GM12878 (cell line): ENCODE measurements at regions not wholly inside any gene's neighbourhood (a gene's known extent, or its start where the extent isn't known, plus 50 kb on each side); places are given as distances from the start of the nearest gene placed in this dataset.

ENCODE experiments used
- ATAC-seq: fragments of 200-7000 bp; cut with Tn5 transposase; 3 replicates; pipeline ENCODE4 v1.9.1; 2020; ENCODE audit warnings: mild to moderate bottlenecking, moderate library complexity
- BruUV-seq: library from RNA; stranded (reverse); fragments of 400-500 nt; replicated peaks from 2 replicates; lab custom pipeline; 2021; lab: Mats Ljungman, UMichigan
- CTCF ChIA-PET: fragments of 300-600 bp; sonication (Branson Sonifier 250); formaldehyde crosslinking; extraction: SDS; loops from one replicate; lab custom pipeline; 2021; ENCODE audit warnings: inconsistent platforms; lab: Yijun Ruan, JAX
- POLR2A ChIA-PET: fragments of 350-600 bp; formaldehyde crosslinking; extraction: SDS; loops from one replicate; lab custom pipeline; 2021; ENCODE audit warnings: inconsistent platforms; lab: Charles Lee
- RAD21 ChIA-PET: fragments of 300-600 bp; sonication (Branson Sonifier 250); formaldehyde crosslinking; loops from one replicate; lab custom pipeline; 2023; ENCODE audit warnings: antibody characterized with exemption; ENCODE audit not compliant: unreplicated experiment; lab: Charles Lee
- SMC1A ChIA-PET: fragments of 300-600 bp; sonication (Branson Sonifier 250); formaldehyde crosslinking; loops from one replicate; lab custom pipeline; 2023; ENCODE audit not compliant: unreplicated experiment, uncharacterized antibody; lab: Charles Lee
- DNase-seq: peaks from one replicate; pipeline ENCODE4 v3.0.0-alpha.2; 2011; ENCODE audit warnings: low read depth, low spot score
- FAIRE-seq: peaks from 3 replicates; lab custom pipeline; 2011; peaks lifted over from hg19 to GRCh38; lab: Jason Lieb, UNC
- H2AFZ ChIP-seq: 2 replicates; pipeline ENCODE4 v1.6.0; 2011; ENCODE audit warnings: low read depth, low read length, control low read depth; ENCODE audit not compliant: control insufficient read depth
- H3K27ac ChIP-seq: 2 replicates; pipeline ENCODE4 v1.5.1; 2011; ENCODE audit warnings: control low read depth; ENCODE audit not compliant: control insufficient read depth, insufficient read depth
- H3K27me3 ChIP-seq, 2 experiments: replicated peaks in 1 of 2; 2 replicates each; pipeline versions ENCODE4 v1.6.0 to v1.6.1; 2011; ENCODE audit warnings: low read length in 1 of 2; ENCODE audit not compliant: control insufficient read depth in 2 of 2, insufficient read depth in 2 of 2
- H3K36me3 ChIP-seq, 2 experiments: 2 replicates each; pipeline ENCODE4 v1.5.1; 2011; ENCODE audit warnings: low read length in 1 of 2; ENCODE audit not compliant: control insufficient read depth in 2 of 2, insufficient read depth in 2 of 2
- H3K4me1 ChIP-seq: 2 replicates; pipeline ENCODE4 v1.6.1; 2011; ENCODE audit warnings: mild to moderate bottlenecking, low read length, moderate library complexity, mixed read lengths; ENCODE audit not compliant: control insufficient read depth, insufficient read depth
- H3K4me2 ChIP-seq: 2 replicates; pipeline ENCODE4 v1.6.0; 2011; ENCODE audit warnings: control low read depth; ENCODE audit not compliant: control insufficient read depth, insufficient read depth
- H3K4me3 ChIP-seq: fragments of 200-600 bp; sonication (generic); 2 replicates; pipeline ENCODE4 v1.5.1; 2016
- H3K79me2 ChIP-seq: 2 replicates; pipeline ENCODE4 v1.6.0; 2011; ENCODE audit warnings: low read length; ENCODE audit not compliant: control insufficient read depth, insufficient read depth
- H3K9ac ChIP-seq: 2 replicates; pipeline ENCODE4 v1.8.0; 2011; ENCODE audit warnings: low read length, control low read depth, mixed read lengths; ENCODE audit not compliant: control insufficient read depth, insufficient read depth
- H3K9me3 ChIP-seq: replicated peaks from 3 replicates; pipeline ENCODE4 v1.5.1; 2011; ENCODE audit warnings: mild to moderate bottlenecking, low read length; ENCODE audit not compliant: control insufficient read depth, insufficient read depth
- H4K20me1 ChIP-seq: 2 replicates; pipeline ENCODE4 v1.6.0; 2011; ENCODE audit not compliant: control insufficient read depth, insufficient read depth
- BMI1 ChIP-seq: fragments of 450-650 bp; IDR thresholded peaks from 2 replicates; pipeline ENCODE4 v1.6.1; 2016; ENCODE audit warnings: mild to moderate bottlenecking, moderate library complexity, borderline replicate concordance
- CBX3 ChIP-seq: fragments of 200-600 bp; sonication (generic); IDR thresholded peaks from 2 replicates; pipeline ENCODE4 v1.6.1; 2016; ENCODE audit warnings: low read depth, borderline replicate concordance
- E2F8 ChIP-seq: fragments of 450-650 bp; IDR thresholded peaks from 2 replicates; pipeline ENCODE4 v1.6.1; 2018; ENCODE audit warnings: mild to moderate bottlenecking, low read depth, moderate library complexity; ENCODE audit not compliant: partially characterized antibody
- ESRRA ChIP-seq: IDR thresholded peaks from 2 replicates; pipeline ENCODE4 v1.6.1; 2012; ENCODE audit warnings: mild to moderate bottlenecking, low read length, improper control_type of control experiment
- HDAC6 ChIP-seq: fragments of 200-600 bp; sonication (generic); IDR thresholded peaks from one replicate; pipeline ENCODE4 v1.8.0; 2017; ENCODE audit warnings: antibody characterized with exemption; ENCODE audit not compliant: unreplicated experiment
- MLLT1 ChIP-seq: fragments of 450-650 bp; IDR thresholded peaks from 2 replicates; pipeline ENCODE4 v1.6.1; 2016; ENCODE audit warnings: mild to moderate bottlenecking
- POLR2AphosphoS5 ChIP-seq: IDR thresholded peaks from 2 replicates; pipeline ENCODE4 v1.6.1; 2011; ENCODE audit warnings: mild to moderate bottlenecking, low read length, inconsistent platforms
- ZNF622 ChIP-seq: fragments of 450-650 bp; IDR thresholded peaks from 2 replicates; pipeline ENCODE4 v1.6.1; 2017; ENCODE audit warnings: mild to moderate bottlenecking, inconsistent platforms
- whole genome bisulfite sequencing: methylation state at CpG from one replicate; pipeline ENCODE4 v1.1.6; 2016; ENCODE audit warnings: low lambda C conversion rate; ENCODE audit not compliant: insufficient replicate concordance, insufficient coverage; ENCODE audit errors: missing lambda C conversion rate; 5-methylcytosine and 5-hydroxymethylcytosine counted together
- in situ Hi-C: fragments of 300-500 bp; cut with MboI; formaldehyde crosslinking; loops from 9 replicates; pipeline ENCODE4 v1.14.3; 2018; ENCODE audit warnings: mixed read lengths
- intact Hi-C: fragments of 100-400 bp; cut with micrococcal nuclease; formaldehyde crosslinking; loops from one replicate; pipeline ENCODE4 v1.14.2; 2022; ENCODE audit not compliant: unreplicated experiment
- TF ChIP-seq, protein P1 (sequence below): fragments of 150-350 bp; IDR thresholded peaks from 2 replicates; pipeline ENCODE4 v1.6.1; 2016; ENCODE audit warnings: low read depth, low read length
- TF ChIP-seq, protein P2 (sequence below): IDR thresholded peaks from 2 replicates; pipeline ENCODE4 v1.6.1; 2011; ENCODE audit warnings: borderline replicate concordance, low read depth, mild to moderate bottlenecking, moderate library complexity, mixed read lengths, low read length; ENCODE audit not compliant: insufficient read depth; ENCODE audit errors: extremely low read length

DNA sequence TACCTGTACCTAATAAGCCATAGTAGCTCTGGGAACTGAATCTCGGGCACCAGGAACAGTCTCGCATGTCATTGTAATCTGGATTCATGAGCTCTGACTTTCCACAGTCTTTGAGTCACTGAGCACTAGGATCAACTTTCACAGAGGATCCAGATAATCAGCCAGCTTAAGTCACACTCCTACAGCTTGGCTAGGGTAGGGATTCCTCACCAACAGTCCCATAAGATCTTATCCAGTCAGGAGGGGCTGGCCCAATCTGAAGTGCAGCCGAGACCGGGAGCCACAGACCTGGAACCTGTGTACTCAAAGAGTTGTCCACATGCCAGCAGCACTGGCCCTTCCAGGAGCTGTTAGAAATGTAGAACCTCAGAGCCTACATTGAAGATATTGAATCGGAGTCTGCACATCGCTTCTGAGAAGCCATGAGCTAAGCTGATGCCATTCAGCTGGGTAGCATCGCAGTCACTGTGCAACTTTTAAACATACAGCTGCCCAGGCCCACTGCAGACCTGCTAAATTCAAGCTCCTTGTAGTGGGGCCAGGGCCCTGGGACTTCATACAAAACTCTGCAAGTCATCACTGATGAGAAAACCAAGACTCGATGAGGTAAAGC lies 538.8 kb upstream of the B3GAT1 start:
- no peak overlapping the region for H3K9ac ChIP-seq
- H3K79me2 ChIP-seq, result no peaks in the 10 kb centered on the region
- H3K27me3 ChIP-seq, result no peaks in the 10 kb centered on the region; a peak in 1 of 4 replicates
- ChIA-PET POLR2A (no interaction called here), CTCF (interaction anchor here (1.2 kb wide), 1 partner anchor 15 kb away, joined by 3 read pairs; no protein-coding TSS in a partner anchor), SMC1A (no interaction called here), RAD21 (no interaction called here)
- no peaks in the 10 kb centered on the region for H3K4me1 ChIP-seq
- no peak overlapping the region for H2AFZ ChIP-seq
- no peak overlapping the region for H3K4me2 ChIP-seq
- no peak for DNase-seq
- 39% methylated on average over 8 of the region's 8 CpGs for WGBS
- H4K20me1 ChIP-seq, result no peaks in the 10 kb centered on the region
- no peaks in the 10 kb centered on the region for H3K9me3 ChIP-seq
- no peak for ATAC-seq
- in situ Hi-C loops (no loop called here), intact Hi-C loops (no loop called here)
- H3K36me3 ChIP-seq, result no peaks in the 10 kb centered on the region
- peak; percentile 35 for FAIRE-seq
- H3K27ac ChIP-seq, result no peak overlapping the region
- BruUV-seq, result no TSS peak
- no peak overlapping the region for H3K4me3 ChIP-seq
- TF ChIP-seq ZNF622 (no peak), E2F8 (no peak), POLR2AphosphoS5 (no peak), CBX3 (no peak), HDAC6 (no peak), ESRRA (no peak), MLLT1 (no peak), BMI1 (no peak)
- TF ChIP-seq, protein P1, sequence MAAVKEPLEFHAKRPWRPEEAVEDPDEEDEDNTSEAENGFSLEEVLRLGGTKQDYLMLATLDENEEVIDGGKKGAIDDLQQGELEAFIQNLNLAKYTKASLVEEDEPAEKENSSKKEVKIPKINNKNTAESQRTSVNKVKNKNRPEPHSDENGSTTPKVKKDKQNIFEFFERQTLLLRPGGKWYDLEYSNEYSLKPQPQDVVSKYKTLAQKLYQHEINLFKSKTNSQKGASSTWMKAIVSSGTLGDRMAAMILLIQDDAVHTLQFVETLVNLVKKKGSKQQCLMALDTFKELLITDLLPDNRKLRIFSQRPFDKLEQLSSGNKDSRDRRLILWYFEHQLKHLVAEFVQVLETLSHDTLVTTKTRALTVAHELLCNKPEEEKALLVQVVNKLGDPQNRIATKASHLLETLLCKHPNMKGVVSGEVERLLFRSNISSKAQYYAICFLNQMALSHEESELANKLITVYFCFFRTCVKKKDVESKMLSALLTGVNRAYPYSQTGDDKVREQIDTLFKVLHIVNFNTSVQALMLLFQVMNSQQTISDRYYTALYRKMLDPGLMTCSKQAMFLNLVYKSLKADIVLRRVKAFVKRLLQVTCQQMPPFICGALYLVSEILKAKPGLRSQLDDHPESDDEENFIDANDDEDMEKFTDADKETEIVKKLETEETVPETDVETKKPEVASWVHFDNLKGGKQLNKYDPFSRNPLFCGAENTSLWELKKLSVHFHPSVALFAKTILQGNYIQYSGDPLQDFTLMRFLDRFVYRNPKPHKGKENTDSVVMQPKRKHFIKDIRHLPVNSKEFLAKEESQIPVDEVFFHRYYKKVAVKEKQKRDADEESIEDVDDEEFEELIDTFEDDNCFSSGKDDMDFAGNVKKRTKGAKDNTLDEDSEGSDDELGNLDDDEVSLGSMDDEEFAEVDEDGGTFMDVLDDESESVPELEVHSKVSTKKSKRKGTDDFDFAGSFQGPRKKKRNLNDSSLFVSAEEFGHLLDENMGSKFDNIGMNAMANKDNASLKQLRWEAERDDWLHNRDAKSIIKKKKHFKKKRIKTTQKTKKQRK, result no peak
- TF ChIP-seq, protein P2, sequence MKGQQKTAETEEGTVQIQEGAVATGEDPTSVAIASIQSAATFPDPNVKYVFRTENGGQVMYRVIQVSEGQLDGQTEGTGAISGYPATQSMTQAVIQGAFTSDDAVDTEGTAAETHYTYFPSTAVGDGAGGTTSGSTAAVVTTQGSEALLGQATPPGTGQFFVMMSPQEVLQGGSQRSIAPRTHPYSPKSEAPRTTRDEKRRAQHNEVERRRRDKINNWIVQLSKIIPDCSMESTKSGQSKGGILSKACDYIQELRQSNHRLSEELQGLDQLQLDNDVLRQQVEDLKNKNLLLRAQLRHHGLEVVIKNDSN, result no peak
